HG03103 (cell line): ENCODE measurements at regions not wholly inside any gene's neighbourhood (a gene's known extent, or its start where the extent isn't known, plus 50 kb on each side); places are given as distances from the start of the nearest gene placed in this dataset.
"Not testable (repeated sequence)": the region's sequence is repeated elsewhere in the genome, so short reads cannot be mapped to it uniquely, and the experiment has no call there.

Source experiments
- ATAC-seq: cut with Tn5 transposase; IDR thresholded peaks from one replicate; pipeline ENCODE4 v1.9.1; 2021; ENCODE audit warnings: low read depth; ENCODE audit not compliant: unreplicated experiment

- no peak for ATAC-seq
Measured at GRCh38 chr5:131008329-131008728, 156.7 kb downstream of the HINT1 start.

DNA sequence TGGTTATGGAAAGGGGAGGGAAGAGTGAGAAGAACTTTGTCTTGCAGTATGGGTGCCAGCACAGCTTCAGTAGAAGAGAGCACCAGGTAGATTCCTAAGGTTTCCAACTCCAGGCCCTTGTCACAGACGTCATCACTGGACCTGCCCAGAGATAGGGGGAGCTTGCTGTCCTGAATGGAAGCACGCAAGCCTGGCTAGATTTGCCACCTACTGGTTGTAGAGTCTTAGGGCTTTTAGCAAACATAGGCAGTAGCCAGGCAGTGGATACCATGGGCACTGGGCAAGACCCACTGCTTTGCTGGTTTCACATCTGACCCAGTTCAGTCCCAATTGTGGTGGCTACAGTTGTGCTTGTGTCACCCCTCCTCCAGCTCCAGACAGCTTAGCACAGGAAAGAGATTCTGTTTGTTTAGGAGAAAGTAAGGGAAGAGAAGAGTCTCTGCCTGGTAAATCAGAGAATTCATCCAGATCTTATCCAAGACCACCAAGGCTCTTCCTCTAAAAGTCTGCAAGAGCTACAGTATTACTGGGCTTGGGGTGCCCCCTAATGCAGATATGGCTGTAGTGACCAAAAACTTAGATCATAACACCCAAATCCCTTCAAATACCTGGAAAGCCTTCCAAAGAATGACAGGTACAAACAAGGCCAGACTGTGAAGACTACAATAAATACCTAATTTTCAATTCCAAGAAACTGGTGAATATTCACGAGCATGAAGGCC, 158.9 kb downstream of the HINT1 start:
- ATAC-seq = no peak

- ATAC-seq = no peak
Measured at GRCh38 chr5:131001507-131001906, 163.5 kb downstream of the HINT1 start.

DNA sequence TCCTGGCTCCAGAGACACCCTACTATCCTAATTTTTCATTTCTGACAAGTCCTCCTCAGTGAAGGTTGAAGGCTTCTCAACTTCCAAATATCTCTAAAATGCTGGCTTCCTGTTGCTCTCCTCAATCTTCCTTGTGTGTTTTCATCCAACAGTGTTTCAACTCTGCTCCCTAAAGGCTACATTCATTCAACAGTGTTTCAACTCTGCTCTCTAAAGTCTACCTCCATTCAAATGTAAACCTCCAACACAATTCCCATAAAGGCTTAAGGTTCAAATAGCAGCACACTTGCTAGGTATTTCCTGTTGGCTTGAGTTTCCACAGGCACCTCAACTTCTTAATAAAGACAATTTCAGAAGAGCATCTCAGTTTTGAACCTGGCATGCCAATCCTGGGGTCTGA, 164.8 kb downstream of the HINT1 start:
- no peak for ATAC-seq

DNA sequence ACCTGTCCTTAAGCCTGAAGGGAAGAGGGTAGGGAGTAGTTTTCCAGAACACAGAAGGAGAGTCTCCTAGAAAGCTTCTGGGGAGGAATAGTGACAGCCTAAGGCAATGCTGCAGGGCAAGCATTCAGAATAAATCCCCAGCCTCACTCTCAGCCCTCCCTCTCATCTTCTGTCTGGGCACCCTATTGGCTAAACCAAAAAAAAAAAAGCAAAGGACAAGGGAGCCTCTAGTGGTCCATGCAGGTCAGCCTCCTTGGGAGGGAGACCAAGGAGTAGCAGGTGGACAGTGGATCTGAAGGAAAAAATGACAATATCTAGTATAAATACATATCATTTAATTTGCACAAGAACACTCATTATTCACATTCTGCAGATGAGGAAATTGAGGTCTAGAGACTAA, 168.3 kb downstream of the HINT1 start:
- not testable (repeated sequence) for ATAC-seq

GRCh38 chr5:130995851-130996250, 169.2 kb downstream of the HINT1 start:
- no peak for ATAC-seq

GRCh38 chr5:130995254-130995515, 169.9 kb downstream of the HINT1 start:
- no peak for ATAC-seq

DNA sequence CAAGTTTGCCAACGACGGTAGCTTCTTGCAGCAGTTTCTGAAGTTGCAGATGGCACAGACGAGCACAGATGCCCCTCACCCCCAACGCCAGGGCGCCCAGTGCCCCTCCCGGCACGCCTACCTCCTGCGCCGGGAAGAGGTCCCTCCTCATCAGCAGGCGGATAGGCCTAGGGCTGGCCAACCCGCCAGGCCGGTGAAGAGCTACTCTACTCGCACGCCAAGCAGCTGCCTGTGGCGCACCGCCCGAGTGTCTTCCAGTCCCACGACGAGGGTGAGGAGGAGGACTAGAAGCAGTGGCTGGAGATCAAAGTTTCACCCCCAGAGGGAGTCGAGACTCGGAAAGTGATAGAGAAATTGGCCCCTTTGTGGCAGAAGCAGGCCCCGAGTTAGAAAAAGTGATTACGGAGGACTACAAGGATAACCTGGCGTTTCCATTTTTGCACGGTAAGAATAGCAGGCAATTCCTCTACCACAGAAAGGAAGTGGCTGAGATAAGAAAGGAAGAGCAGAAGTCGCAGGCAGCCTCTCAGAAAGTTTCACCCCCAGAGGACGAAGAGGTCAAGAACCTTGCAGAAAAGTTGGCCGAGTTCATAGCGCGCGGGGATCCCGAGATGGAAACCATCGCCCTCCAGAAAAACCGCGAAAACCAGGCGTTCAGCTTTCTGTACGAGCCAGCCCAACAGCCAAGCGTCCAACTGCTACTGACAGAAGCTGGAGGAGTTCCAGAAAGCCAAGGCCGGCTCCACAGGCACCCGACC, 170.4 kb downstream of the HINT1 start:
- ATAC-seq = no peak

DNA sequence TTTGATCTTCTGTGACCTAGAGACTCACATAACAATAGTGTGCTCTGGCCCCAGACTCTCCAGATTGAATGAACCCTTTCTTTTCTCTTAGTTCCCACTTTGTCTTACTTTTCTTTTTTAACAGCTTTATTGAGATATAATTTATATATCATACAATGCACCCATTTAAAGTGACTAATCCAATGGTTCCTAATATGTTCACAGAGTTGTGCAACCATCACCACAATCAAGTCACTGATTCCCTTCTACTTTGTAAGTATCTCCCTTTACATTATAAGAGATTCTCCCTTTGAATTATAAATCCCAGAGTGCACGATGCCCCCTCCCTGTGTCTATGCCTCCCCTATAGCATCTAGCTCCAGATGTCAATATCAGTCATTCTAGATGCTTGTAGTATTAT, 172.4 kb downstream of the HINT1 start:
- no peak for ATAC-seq

DNA sequence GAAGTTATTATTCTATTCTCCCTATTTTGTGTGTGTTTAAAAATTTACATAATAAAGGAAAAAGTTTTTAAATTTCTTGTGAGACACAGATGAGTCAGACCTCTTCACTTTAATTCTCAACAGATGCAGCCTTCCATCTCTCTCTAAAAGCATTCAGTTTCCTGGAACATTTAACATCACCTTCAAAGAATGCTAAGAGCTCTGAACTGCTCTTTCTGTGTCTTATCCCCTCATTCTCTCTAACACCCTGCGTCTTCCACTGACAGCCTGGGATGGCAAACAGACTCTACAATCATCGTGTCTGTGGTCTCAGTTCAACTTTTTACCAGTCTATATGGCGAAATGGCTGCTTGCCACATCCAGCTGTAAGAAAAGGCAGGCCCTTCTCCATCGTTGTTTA, 173.0 kb downstream of the HINT1 start:
- no peak for ATAC-seq

GRCh38 chr5:130985776-130986175, 179.3 kb downstream of the HINT1 start:
- ATAC-seq = no peak

GRCh38 chr5:130981663-130982062, 183.4 kb downstream of the HINT1 start:
- no peak for ATAC-seq

DNA sequence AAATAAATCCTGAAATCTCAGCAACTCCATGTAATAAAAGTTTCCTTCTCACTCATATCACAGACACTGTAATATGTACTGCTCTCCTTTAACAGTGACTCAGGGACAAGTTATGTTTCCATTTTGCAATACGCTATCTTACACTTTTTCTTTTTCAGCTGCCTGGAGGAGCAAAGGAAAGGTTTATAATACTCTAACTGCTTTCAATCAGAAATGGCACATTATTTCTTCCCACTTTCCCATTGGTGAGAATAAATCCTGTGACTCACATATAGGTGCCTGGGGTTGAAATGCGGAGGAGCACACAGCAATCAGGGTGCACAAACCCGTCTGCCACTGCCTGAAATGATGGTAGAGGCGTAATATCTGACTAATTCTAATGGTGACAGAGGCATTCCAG, 186.6 kb downstream of the HINT1 start:
- no peak for ATAC-seq

GRCh38 chr5:130976493-130976892, 188.6 kb downstream of the HINT1 start:
- ATAC-seq = no peak

DNA sequence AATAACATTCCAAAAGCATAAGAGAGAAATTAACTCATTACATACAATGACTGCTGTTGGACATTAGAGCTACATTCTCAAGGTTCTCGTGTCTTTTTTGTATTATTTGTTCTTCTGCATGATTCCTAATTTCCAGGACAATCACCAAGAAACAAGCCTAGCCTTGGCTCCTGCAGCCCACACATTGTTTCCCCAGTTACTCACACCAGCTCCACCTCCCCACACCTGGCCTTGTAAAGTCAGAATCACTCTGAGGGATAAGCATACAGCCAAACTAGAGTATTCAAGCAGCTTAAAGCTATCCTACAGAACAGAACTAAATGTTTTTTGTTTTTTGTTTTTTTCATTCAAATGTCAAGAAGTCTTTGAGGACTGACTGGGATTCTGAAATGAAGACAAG, 189.2 kb downstream of the HINT1 start:
- ATAC-seq = no peak

GRCh38 chr5:130975299-130975698, 189.8 kb downstream of the HINT1 start:
- no peak for ATAC-seq

DNA sequence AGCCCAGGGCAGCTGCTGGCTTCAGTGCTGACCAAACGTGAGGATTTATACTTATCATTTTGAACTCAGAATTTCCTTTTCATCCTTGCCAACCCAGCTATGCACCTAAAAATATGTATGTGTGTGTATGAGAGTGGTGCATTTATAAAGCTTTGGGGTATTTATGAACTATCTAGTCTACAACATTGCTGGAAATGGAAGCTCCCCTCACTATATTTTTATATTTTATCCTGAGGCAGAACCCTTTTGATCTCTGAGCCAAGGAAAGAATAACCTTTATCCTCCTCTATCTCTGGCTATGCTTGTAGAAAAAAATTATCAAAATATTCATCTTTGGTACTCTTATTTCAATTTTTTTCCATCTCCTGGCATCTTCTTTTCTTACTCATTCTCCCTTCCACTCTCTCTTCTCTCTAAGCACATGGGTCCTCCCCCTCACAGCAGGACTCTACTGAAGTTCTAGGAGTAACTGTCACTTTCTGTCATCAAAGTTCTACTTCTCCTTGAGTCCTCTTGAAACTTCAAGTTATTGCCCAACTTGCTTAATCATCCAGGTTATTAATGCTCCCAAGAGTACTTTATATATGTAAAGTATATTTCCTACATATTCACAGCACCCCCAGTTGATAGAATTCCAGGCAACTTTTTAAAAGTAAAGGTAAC, 190.9 kb downstream of the HINT1 start:
- ATAC-seq = no peak

- ATAC-seq = no peak
Measured at GRCh38 chr5:130966990-130967525, 198.0 kb downstream of the HINT1 start.

DNA sequence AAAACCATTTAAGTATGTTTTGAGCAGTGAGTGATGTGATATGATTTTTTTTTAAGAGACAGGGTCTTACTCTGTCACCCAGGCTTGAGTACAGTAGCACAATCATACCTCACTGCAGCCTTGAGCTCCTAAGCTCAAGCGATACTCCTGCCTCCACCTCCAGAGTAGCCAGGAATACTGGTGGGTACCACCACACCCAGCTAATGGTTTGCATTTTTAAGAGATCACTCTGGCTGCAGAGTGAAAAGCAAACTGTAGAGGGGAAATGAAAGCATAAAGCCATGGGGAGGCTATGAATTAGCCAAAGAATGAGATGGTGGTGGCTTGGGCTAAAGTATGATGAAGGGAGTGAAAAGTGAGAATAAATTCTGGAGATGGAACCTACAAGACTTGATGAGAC, 199.1 kb downstream of the HINT1 start:
- no peak for ATAC-seq

GRCh38 chr5:130965360-130965759, 199.7 kb downstream of the HINT1 start:
- ATAC-seq = no peak
